Small intestine (tissue), 7 donors: ENCODE measurements at regions not wholly inside any gene's neighbourhood (a gene's known extent, or its start where the extent isn't known, plus 50 kb on each side); places are given as distances from the start of the nearest gene placed in this dataset.

Experiments
- DNase-seq, 2 donors: peaks; one replicate each; pipeline versions ENCODE4 v3.0.0 to v3.0.0-alpha.2; 2013
- FAIRE-seq: peaks from 2 replicates; lab custom pipeline; 2012; peaks lifted over from hg19 to GRCh38; lab: Jason Lieb, UNC
- H3K27ac ChIP-seq, 3 donors: one replicate each; pipeline ENCODE4 v1.5.1; 2013; ENCODE audit warnings: low read length in 2 of 3, mild to moderate bottlenecking in 2 of 3, control low read depth in 1 of 3, inconsistent platforms in 1 of 3, low read depth in 1 of 3, moderate library complexity in 1 of 3
- H3K27me3 ChIP-seq, 3 donors: one replicate each; pipeline ENCODE4 v1.6.1; 2013; ENCODE audit warnings: low read length in 3 of 3, inconsistent platforms in 1 of 3; ENCODE audit not compliant: control insufficient read depth in 3 of 3, insufficient read depth in 3 of 3
- H3K36me3 ChIP-seq, 3 donors: one replicate each; pipeline ENCODE4 v1.6.1; 2013; ENCODE audit warnings: low read length in 3 of 3, inconsistent platforms in 1 of 3, low read depth in 1 of 3, mild to moderate bottlenecking in 1 of 3, moderate library complexity in 1 of 3; ENCODE audit not compliant: control insufficient read depth in 3 of 3, insufficient read depth in 2 of 3
- H3K4me1 ChIP-seq, 3 donors: one replicate each; pipeline ENCODE4 v1.6.1; 2013; ENCODE audit warnings: low read length in 2 of 3, inconsistent platforms in 1 of 3, low read depth in 1 of 3, mild to moderate bottlenecking in 1 of 3, moderate library complexity in 1 of 3; ENCODE audit not compliant: control insufficient read depth in 3 of 3, insufficient read depth in 2 of 3
- H3K4me3 ChIP-seq, 3 donors: one replicate each; pipeline ENCODE4 v1.5.1; 2013; ENCODE audit warnings: low read length in 3 of 3, control low read depth in 1 of 3, inconsistent platforms in 1 of 3, low read depth in 1 of 3, mild to moderate bottlenecking in 1 of 3, moderate library complexity in 1 of 3
- H3K9me3 ChIP-seq, 2 donors: one replicate each; pipeline ENCODE4 v1.6.1; 2013; ENCODE audit warnings: low read depth in 1 of 2, low read length in 1 of 2; ENCODE audit not compliant: control insufficient read depth in 2 of 2, insufficient read depth in 1 of 2
- WGBS, 3 donors: extraction: QIAGEN DNeasy Blood & Tissue Kit; methylation state at CpG; one replicate each; pipeline ENCODE4 v1.1.7; 2013; 5-methylcytosine and 5-hydroxymethylcytosine counted together
- donor health status: healthy with polysubstance abuse.
- donor health status: control.
- donor health status: control.
- donor health status: Bipolar disorder and iron deficiency.
- donor health status: healthy.

DNA sequence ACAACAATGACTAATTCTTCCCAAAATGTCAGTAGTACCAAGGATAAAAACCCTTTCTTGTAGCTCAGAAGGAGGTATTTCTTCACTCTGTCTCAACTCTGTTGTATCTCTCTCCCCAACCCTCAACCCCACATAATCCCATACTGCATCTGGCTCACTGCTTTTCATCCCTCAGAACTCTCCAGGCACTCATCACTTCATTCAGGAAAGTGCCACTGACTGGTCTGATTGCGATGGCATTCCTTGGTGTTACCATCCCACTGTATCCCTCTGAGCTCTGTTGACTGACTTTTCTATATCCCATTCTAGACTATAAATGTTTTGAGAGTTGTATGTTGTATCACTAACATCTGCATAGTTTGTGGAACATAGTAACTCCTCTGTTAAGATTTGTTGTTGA lies 483.5 kb upstream of the ADGRL2 start:
- H3K4me1 ChIP-seq: no peaks in the 10 kb centered on the region
- FAIRE-seq: no peak
- 94 to 100% (median 94%) methylated on average over 1 of the region's 1 CpG for WGBS, 3 donors

DNA sequence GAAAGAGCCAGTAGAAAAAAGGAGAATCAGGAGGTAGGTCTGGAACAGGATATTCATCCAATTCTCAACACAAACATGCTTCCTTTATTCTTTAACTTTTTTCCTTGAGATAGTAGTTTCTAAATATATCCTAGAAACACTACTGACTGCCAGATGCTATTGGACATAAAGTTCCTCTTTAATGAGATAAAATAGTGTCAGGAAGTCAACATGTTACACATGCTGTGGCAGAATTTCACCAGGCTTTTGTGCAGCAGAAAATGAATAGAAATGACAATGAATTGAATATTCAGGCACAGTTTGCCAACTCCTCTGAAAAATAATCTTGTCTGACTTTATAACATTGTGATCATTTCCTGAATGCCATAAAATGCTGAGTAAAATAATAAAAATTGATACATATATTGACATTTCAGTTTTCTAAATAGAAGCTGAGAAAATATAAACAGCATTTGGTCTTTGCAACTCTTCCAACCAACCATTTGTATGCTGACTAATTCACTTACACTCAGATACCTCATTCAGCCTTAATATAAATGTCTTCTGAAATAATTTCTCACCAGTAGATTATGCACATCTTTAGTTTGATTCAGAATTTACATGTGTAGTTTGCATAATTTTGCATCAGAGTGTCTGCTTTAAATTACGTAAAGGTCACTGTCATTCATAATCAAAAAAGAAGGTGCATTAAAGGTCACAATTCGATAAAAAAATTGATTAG lies 486.1 kb upstream of the ADGRL2 start:
- Histone ChIP-seq H3K4me3 (no peak overlapping the region), H3K36me3 (no peaks in the 10 kb centered on the region), H3K27me3 (no peaks in the 10 kb centered on the region), H3K27ac (no peak overlapping the region), H3K4me1 (no peaks in the 10 kb centered on the region), H3K9me3 (no peaks in the 10 kb centered on the region)
- WGBS, 3 donors: 79 to 85% (median 79%) methylated on average over 2 of the region's 2 CpGs
- DNase-seq (no peak), FAIRE-seq (no peak)

More for the DNA sequence above, 483.5 kb upstream of the ADGRL2 start:
- H3K27me3 ChIP-seq: no peaks in the 10 kb centered on the region
- DNase-seq: no peak
- H3K4me3 ChIP-seq: no peak overlapping the region
- H3K36me3 ChIP-seq: no peaks in the 10 kb centered on the region
- H3K27ac ChIP-seq: no peak overlapping the region
- no peaks in the 10 kb centered on the region for H3K9me3 ChIP-seq

DNA sequence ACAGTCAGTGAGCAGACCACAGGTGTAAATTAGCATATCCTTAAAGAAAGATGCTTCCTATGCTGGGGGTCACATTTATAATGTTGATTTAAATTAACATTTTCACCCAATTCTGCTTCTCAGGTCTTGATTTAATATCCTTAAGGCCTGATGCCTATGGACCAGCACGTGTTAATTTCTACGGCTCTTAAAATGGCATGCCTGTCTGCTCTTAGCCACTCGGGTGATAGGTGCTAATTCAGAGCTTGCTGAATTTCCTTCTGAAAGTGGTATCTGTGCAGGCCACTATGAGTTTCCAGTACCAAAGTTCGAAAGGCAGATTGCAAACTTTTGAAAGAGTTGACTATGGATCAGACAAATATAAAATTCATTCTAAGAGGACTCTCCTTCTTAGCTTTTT lies 487.4 kb upstream of the ADGRL2 start:
- Histone ChIP-seq H3K9me3 (no peaks in the 10 kb centered on the region), H3K27ac (no peak overlapping the region), H3K4me3 (no peak overlapping the region), H3K36me3 (no peaks in the 10 kb centered on the region), H3K27me3 (no peaks in the 10 kb centered on the region), H3K4me1 (no peaks in the 10 kb centered on the region)
- 80 to 86% (median 83%) methylated on average over 4 of the region's 4 CpGs for WGBS, 3 donors
- DNase-seq (no peak), FAIRE-seq (no peak)

DNA sequence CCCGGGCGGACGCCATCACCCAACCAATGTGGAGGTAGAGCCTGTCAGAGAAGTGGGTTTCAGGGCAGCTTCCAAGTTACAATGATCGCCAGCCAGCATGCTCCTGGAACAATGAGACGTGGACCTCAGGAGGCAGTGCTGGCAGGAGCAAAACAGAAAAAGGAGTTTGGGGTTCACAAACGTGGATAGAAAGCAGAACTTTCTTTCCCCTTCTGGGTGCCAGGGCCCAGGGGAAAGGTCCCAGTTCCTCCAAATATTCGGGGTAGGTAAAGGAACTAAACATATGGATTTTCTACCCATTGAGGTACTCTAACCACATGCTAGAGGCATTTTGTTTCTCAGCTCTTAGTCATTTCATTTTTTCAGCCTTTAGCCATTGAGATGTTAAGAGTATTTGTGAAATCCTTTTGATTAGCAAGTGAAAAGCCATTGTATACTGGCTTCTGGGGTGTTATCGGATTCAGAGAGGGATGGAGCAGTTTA lies 488.4 kb upstream of the ADGRL2 start:
- FAIRE-seq (no peak), DNase-seq (no peak)
- Histone ChIP-seq H3K27ac (no peak overlapping the region), H3K4me3 (no peak overlapping the region), H3K27me3 (no peaks in the 10 kb centered on the region), H3K4me1 (no peaks in the 10 kb centered on the region), H3K9me3 (no peaks in the 10 kb centered on the region), H3K36me3 (no peaks in the 10 kb centered on the region)
- 88 to 90% (median 88%) methylated on average over 8 of the region's 8 CpGs for WGBS, 3 donors

DNA sequence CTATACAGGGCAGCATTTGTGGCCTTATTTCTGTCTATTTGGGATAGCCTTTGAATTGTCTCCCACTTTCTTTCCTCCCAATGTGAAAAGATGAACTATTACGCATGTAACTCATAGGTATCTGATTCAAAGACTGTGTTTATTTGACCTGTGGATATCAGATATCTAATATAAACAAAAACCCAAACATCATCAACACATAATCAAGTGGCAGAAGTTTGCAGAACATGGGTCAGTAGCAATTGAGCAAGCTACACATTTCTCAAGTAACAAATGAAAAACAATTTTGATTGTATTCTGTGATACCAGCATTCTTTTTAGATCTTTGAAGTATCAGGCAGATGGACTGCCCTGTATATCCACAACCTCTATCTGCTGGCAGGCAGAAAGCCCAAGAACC lies 490.5 kb upstream of the ADGRL2 start:
- DNase-seq (peak in 1 of 2 donors; percentile 2), FAIRE-seq (no peak)
- Histone ChIP-seq H3K27ac (no peak overlapping the region), H3K9me3 (no peaks in the 10 kb centered on the region), H3K4me1 (no peaks in the 10 kb centered on the region), H3K4me3 (no peak overlapping the region), H3K36me3 (no peaks in the 10 kb centered on the region), H3K27me3 (no peaks in the 10 kb centered on the region)
- WGBS, 3 donors: 89 to 100% (median 91%) methylated on average over 1 of the region's 1 CpG

DNA sequence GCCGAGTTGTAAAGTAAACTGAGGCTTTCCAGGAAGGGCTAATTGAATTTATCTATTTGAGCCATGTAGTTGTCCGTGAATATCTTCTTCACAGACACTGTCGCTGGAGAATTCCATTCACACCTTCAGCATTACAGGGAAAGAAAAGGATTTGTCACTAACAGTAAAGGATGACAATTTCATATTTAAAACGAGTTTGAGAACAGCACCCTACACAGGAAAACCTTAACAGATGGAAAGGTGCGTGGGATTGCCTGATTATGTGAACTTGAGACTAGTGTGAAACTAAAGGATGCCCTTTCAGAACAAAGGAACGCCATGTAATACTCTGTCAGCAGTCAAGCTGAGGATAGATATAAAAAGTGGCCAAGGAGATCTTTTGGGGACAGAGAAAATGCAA lies 492.5 kb upstream of the ADGRL2 start:
- no peaks in the 10 kb centered on the region for H3K9me3 ChIP-seq
- H3K4me1 ChIP-seq: no peaks in the 10 kb centered on the region
- no peaks in the 10 kb centered on the region for H3K27me3 ChIP-seq
- H3K27ac ChIP-seq: no peak overlapping the region
- 38 to 51% (median 42%) methylated on average over 6 of the region's 6 CpGs for WGBS, 3 donors
- DNase-seq (peak in 1 of 2 donors; percentile 38), FAIRE-seq (no peak)
- H3K36me3 ChIP-seq: no peaks in the 10 kb centered on the region
- peak overlapping the region in 1 of 3 donors; percentile 19 for H3K4me3 ChIP-seq

DNA sequence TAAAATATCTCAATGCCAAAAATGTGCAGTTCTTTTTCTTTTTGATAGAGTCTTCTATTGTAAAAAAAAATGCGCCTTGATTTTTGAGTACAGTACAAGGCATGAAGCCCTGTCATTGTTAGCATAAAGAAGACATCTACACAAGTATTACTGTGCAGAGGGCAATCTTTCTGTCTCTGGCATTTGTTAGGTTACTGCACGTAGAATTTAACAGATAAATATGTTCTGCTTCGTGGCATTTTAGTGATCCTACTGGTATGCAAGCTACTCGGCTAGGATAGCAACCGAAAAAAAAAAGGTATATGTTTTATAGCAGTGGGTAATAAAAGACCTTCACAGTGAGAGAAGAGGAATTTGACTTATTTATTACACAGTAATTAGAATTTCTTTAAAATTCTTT lies 492.9 kb upstream of the ADGRL2 start:
- no peaks in the 10 kb centered on the region for H3K27me3 ChIP-seq
- FAIRE-seq (no peak), DNase-seq (peak in 1 of 2 donors; percentile 36)
- H3K36me3 ChIP-seq: no peaks in the 10 kb centered on the region
- no peaks in the 10 kb centered on the region for H3K9me3 ChIP-seq
- no peaks in the 10 kb centered on the region for H3K4me1 ChIP-seq
- 25 to 48% (median 37%) methylated on average over 5 of the region's 5 CpGs for WGBS, 3 donors
- no peak overlapping the region for H3K27ac ChIP-seq
- peak overlapping the region in 1 of 3 donors; percentile 19 for H3K4me3 ChIP-seq

DNA sequence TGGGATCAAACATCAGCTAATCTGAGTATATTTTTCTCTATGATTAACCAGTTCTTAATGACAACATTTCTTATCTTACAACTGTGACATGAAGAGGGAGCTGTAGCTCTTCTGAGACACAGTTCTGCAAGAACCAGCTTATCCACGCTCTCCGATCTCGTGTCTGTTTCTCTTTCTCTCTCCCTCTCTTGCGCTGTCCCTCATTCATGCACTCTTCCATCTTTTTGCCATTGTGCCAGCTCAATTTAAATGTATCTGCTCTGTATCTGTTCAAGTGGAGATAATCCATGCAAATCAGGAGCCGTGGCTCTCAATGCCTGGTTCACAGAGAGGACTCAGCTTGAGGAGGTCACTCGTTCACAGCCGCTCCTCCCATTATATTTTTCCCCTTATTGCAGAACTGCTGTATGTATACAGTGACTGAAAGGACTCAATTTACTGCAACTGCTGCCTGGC lies 494.7 kb upstream of the ADGRL2 start:
- peak overlapping the region in 2 of 3 donors; percentile 13 to 60 for H3K4me3 ChIP-seq
- H3K9me3 ChIP-seq: no peaks in the 10 kb centered on the region
- no peaks in the 10 kb centered on the region for H3K27me3 ChIP-seq
- DNase-seq: peak; percentile 63 to 83
- 2 to 5% (median 3%) methylated on average over 7 of the region's 7 CpGs for WGBS, 3 donors
- H3K36me3 ChIP-seq: no peaks in the 10 kb centered on the region
- H3K27ac ChIP-seq: peak overlapping the region in 1 of 3 donors; percentile 53
- FAIRE-seq: no peak
- no peaks in the 10 kb centered on the region for H3K4me1 ChIP-seq

DNA sequence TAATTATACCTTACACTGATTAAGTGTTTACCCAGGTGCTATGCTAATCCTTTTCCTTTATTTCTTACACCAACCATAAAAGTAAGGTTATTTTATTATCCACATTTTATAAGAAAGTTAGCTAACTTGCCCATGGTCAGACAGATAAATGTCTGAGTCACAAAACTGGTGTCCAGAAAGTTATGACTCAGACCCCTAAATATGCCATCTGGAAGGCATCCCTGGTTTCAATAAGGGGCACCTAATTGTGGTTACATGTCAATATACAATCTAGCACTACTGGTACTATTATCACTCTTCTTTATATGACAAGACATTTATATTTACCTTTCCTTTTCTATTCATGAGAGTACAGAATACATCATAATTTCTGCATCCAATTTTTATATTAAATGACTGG lies 496.5 kb upstream of the ADGRL2 start:
- DNase-seq: no peak
- no peak for FAIRE-seq
- Histone ChIP-seq H3K9me3 (no peaks in the 10 kb centered on the region), H3K4me3 (no peak overlapping the region), H3K27ac (no peak overlapping the region), H3K36me3 (no peaks in the 10 kb centered on the region), H3K4me1 (no peaks in the 10 kb centered on the region), H3K27me3 (no peaks in the 10 kb centered on the region)
